Esophagus muscularis mucosa (tissue), 4 donors: ENCODE measurements at regions not wholly inside any gene's neighbourhood (a gene's known extent, or its start where the extent isn't known, plus 50 kb on each side); places are given as distances from the start of the nearest gene placed in this dataset.

ENCODE experiments used
- DNase-seq: peaks from one replicate; pipeline ENCODE4 v3.0.0-alpha.2; 2017; ENCODE audit errors: extremely low spot score
- H3K27ac ChIP-seq, 4 donors: fragments of 200-600 bp; sonication (generic); replicated peaks in 1 of 4; 1 replicate in 3 of 4; 2 replicates in 1 of 4; pipeline ENCODE4 v1.5.1; 2016 to 2019; ENCODE audit warnings: mild to moderate bottlenecking in 1 of 4
- H3K27me3 ChIP-seq, 4 donors: fragments of 200-600 bp; sonication (generic); one replicate each; pipeline versions ENCODE4 v1.5.1 to v1.6.0; 2016 to 2019
- H3K36me3 ChIP-seq, 4 donors: fragments of 200-600 bp; sonication (generic); one replicate each; pipeline ENCODE4 v1.5.1; 2016 to 2019
- H3K4me1 ChIP-seq, 4 donors: fragments of 200-600 bp; sonication (generic); one replicate each; pipeline ENCODE4 v1.5.1; 2016 to 2019
- H3K4me3 ChIP-seq, 4 donors: fragments of 200-600 bp; sonication (generic); 1 replicate in 2 of 4; 2 replicates in 2 of 4; pipeline ENCODE4 v1.5.1; 2016 to 2019; ENCODE audit warnings: mild to moderate bottlenecking in 4 of 4, moderate library complexity in 1 of 4
- H3K9me3 ChIP-seq, 4 donors: fragments of 200-600 bp; sonication (generic); 1 replicate in 3 of 4; 2 replicates in 1 of 4; pipeline ENCODE4 v1.5.1; 2016 to 2019
- EP300 ChIP-seq: sonication (generic); formaldehyde crosslinking; IDR thresholded peaks from one replicate; pipeline ENCODE4 v1.6.1; 2017; ENCODE audit warnings: antibody characterized with exemption
- POLR2A ChIP-seq: fragments of 450-650 bp; IDR thresholded peaks from one replicate; pipeline ENCODE4 v1.6.1; 2017; ENCODE audit warnings: antibody characterized with exemption, moderate library complexity, mild to moderate bottlenecking, low read depth
- POLR2AphosphoS5 ChIP-seq, 2 donors: sonication (generic); formaldehyde crosslinking; IDR thresholded peaks; one replicate each; pipeline ENCODE4 v1.6.1; 2017; ENCODE audit warnings: antibody characterized with exemption in 2 of 2
- WGBS: methylation state at CpG from one replicate; pipeline ENCODE4 v1.1.5; 2018; 5-methylcytosine and 5-hydroxymethylcytosine counted together
- intact Hi-C: fragments of 100-400 bp; cut with DNase I; formaldehyde crosslinking; loops from one replicate; pipeline ENCODE4 v1.15.1; 2023
- TF ChIP-seq, protein P1 (sequence below), 3 experiments: fragments of 200-600 bp in 2 of 3; fragments of 450-650 bp in 1 of 3; sonication (generic) in 2 of 3; IDR thresholded peaks; one replicate each; pipeline ENCODE4 v1.5.1; 2017 to 2019; ENCODE audit warnings: antibody characterized with exemption in 3 of 3, mild to moderate bottlenecking in 2 of 3, moderate library complexity in 1 of 3

DNA sequence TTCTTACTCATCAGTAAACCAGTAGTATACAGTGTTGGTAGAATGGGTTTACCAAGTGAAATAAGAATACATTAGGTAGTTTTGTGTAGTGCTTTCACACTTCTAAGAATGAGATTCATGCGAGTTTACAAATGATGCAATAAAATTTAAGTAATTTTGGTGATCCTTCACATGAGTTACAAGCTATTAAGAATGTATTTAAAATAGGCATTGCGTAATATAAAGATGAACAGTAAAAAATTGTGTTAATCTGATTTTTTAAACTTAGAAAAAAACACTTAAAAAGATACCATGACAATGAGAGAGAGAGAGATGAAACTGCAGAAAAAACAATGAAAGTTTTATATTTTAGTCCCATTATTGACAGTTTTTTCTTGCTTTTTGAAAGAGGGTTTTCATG lies 570.5 kb downstream of the SLITRK6 start:
- Histone ChIP-seq H3K4me3 (no peak overlapping the region), H3K9me3 (no peaks in the 10 kb centered on the region), H3K4me1 (peaks cover 0 to 6% (median 3%) of the 10 kb centered on the region in 4 donors), H3K27me3 (no peaks in the 10 kb centered on the region), H3K27ac (no peak overlapping the region), H3K36me3 (no peaks in the 10 kb centered on the region)
- TF ChIP-seq POLR2AphosphoS5 (IDR thresholded peaks at IDR 0.05), result no peak
- no peak for TF ChIP-seq EP300
- no peak for TF ChIP-seq POLR2A
- TF ChIP-seq, protein P1, sequence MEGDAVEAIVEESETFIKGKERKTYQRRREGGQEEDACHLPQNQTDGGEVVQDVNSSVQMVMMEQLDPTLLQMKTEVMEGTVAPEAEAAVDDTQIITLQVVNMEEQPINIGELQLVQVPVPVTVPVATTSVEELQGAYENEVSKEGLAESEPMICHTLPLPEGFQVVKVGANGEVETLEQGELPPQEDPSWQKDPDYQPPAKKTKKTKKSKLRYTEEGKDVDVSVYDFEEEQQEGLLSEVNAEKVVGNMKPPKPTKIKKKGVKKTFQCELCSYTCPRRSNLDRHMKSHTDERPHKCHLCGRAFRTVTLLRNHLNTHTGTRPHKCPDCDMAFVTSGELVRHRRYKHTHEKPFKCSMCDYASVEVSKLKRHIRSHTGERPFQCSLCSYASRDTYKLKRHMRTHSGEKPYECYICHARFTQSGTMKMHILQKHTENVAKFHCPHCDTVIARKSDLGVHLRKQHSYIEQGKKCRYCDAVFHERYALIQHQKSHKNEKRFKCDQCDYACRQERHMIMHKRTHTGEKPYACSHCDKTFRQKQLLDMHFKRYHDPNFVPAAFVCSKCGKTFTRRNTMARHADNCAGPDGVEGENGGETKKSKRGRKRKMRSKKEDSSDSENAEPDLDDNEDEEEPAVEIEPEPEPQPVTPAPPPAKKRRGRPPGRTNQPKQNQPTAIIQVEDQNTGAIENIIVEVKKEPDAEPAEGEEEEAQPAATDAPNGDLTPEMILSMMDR (IDR thresholded peaks at IDR 0.05), result no peak
- intact Hi-C loops, result no loop called here
- WGBS, result 94% methylated on average over 2 of the region's 2 CpGs
- no peak for DNase-seq

DNA sequence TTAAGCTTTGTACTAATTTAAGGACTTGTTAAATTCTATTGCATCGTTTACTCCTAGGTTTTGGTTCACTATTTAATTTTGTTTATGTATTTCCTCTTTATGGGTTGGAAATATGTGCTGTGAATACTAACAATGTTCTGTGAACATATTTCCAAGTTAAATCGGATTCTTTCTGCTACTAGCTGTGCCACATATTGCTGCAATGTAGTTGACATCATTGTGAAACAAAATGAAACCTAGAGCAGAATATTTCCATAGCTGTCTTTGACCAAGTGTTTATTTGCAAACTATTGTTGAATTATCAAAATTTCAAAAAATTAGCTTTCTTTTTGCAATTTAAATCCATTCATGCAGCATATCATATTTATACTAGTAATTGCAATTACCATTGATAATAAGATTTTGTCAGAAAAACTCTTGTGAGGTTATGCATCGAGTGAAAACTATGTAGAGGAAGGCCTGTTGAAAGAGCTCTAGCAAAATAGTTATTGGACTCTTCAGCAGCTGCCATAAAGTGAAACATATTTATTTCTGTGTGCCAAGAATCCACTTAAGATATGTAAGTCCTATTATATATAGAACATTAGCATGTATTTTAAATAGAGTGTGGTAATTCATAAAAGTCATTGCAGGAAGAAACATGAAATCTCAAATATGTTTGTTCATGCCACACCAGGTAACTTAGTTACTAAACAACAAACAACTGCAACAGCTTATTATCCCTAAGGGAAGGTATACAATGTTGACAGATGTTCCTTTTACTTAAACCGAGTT lies 575.1 kb downstream of the SLITRK6 start:
- Histone ChIP-seq H3K27ac (no peak overlapping the region), H3K4me3 (no peak overlapping the region), H3K27me3 (no peaks in the 10 kb centered on the region), H3K4me1 (peaks cover 0 to 8% (median 3%) of the 10 kb centered on the region in 4 donors), H3K9me3 (no peaks in the 10 kb centered on the region), H3K36me3 (no peaks in the 10 kb centered on the region)
- intact Hi-C loops, result no loop called here
- no peak for DNase-seq
- TF ChIP-seq, protein P1 (IDR thresholded peaks at IDR 0.05), result no peak
- no peak for TF ChIP-seq POLR2A
- TF ChIP-seq EP300, result no peak
- no peak for TF ChIP-seq POLR2AphosphoS5 (IDR thresholded peaks at IDR 0.05)
- WGBS, result 39% methylated on average over 4 of the region's 4 CpGs

DNA sequence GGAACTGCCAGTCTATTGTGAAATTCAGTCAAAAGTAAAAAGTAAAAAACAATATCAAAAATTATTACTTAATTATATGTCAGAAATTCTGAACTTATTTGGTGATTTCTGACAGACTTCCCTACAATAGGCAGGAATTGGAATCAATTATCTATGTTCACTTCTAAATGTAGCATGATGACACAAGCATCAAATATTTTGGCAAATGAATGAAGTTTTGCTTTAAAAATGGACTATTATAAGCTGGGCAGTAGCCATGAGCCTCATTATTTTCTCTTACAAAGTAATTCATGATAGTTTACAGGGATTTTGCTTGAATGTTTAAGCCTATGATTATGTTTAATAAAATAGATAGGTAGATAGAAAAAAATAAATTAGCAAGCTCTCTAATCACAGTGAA lies 582.6 kb downstream of the SLITRK6 start:
- H3K36me3 ChIP-seq, result no peaks in the 10 kb centered on the region
- no peaks in the 10 kb centered on the region for H3K27me3 ChIP-seq
- no peak overlapping the region for H3K27ac ChIP-seq
- H3K9me3 ChIP-seq, result no peaks in the 10 kb centered on the region
- H3K4me3 ChIP-seq, result no peak overlapping the region
- no peaks in the 10 kb centered on the region for H3K4me1 ChIP-seq
- TF ChIP-seq POLR2AphosphoS5 (IDR thresholded peaks at IDR 0.05) (no peak), POLR2A (no peak), EP300 (no peak)
- TF ChIP-seq, protein P1 (IDR thresholded peaks at IDR 0.05), result no peak
- intact Hi-C loops, result no loop called here
- no peak for DNase-seq

DNA sequence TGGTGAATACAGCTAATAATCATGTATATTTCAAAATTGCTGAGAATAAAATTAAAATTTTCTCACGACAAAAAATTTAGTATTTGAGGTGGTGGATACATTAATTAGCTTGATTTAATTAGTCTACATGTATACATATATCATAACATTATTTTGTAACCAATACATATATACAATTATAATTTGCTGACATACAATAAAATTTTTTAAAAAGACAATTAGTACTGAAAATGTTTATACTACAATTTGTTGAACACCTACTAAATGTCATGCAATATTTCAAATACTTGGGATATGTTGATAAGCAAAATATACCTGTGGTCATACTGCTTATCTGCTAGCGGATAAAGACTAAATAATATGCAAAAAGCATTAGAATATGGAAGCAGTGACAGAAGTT lies 586.5 kb downstream of the SLITRK6 start:
- Histone ChIP-seq H3K4me3 (no peak overlapping the region), H3K36me3 (no peaks in the 10 kb centered on the region), H3K4me1 (no peaks in the 10 kb centered on the region), H3K27ac (no peak overlapping the region), H3K9me3 (no peaks in the 10 kb centered on the region), H3K27me3 (no peaks in the 10 kb centered on the region)
- 92% methylated on average over 2 of the region's 2 CpGs for WGBS
- DNase-seq, result no peak
- TF ChIP-seq EP300 (no peak), POLR2AphosphoS5 (IDR thresholded peaks at IDR 0.05) (no peak), POLR2A (no peak)
- TF ChIP-seq, protein P1 (IDR thresholded peaks at IDR 0.05), result no peak
- intact Hi-C loops, result no loop called here
